Adrenal gland (tissue), 9 donors: ENCODE measurements at regions not wholly inside any gene's neighbourhood (a gene's known extent, or its start where the extent isn't known, plus 50 kb on each side); places are given as distances from the start of the nearest gene placed in this dataset.

Experiments used
- DNase-seq, 7 donors: peaks; one replicate each; pipeline ENCODE4 v3.0.0-alpha.2; 2019 to 2020
- H3K27ac ChIP-seq, 5 donors: fragments of 200-600 bp; sonication (generic) in 4 of 5; 1 replicate in 3 of 5; 2 replicates in 2 of 5; pipeline versions ENCODE4 v1.5.1 to v1.8.0; 2016 to 2020; ENCODE audit warnings: mild to moderate bottlenecking in 1 of 5
- H3K27me3 ChIP-seq: fragments of 200-600 bp; 2 replicates; pipeline ENCODE4 v1.8.0; 2021
- H3K36me3 ChIP-seq, 2 donors: fragments of 200-600 bp; replicated peaks in 1 of 2; 1 replicate in 1 of 2; 2 replicates in 1 of 2; pipeline versions ENCODE4 v1.5.1 to v1.8.0; 2018 to 2022
- H3K4me1 ChIP-seq, 2 donors: fragments of 200-600 bp; replicated peaks in 1 of 2; 1 replicate in 1 of 2; 2 replicates in 1 of 2; pipeline versions ENCODE4 v1.5.1 to v1.8.0; 2018 to 2021
- H3K4me3 ChIP-seq, 4 donors: fragments of 200-600 bp; sonication (generic) in 3 of 4; one replicate each; pipeline ENCODE4 v1.5.1; 2016 to 2018
- H3K9me3 ChIP-seq, 3 donors: fragments of 200-600 bp; sonication (generic) in 1 of 3; replicated peaks in 1 of 3; 1 replicate in 2 of 3; 2 replicates in 1 of 3; pipeline versions ENCODE4 v1.5.1 to v1.8.0; 2016 to 2021
- POLR2A ChIP-seq, 2 donors: fragments of 450-650 bp; IDR thresholded peaks; one replicate each; pipeline ENCODE4 v1.6.1; 2017; ENCODE audit warnings: antibody characterized with exemption in 2 of 2, mild to moderate bottlenecking in 2 of 2, moderate library complexity in 1 of 2
- WGBS, 4 donors: extraction: QIAGEN DNeasy Blood & Tissue Kit in 2 of 4; methylation state at CpG; one replicate each; pipeline versions ENCODE4 v1.1.5 to v1.1.7; 2013 to 2017; 5-methylcytosine and 5-hydroxymethylcytosine counted together
- intact Hi-C, 2 donors: fragments of 100-400 bp; cut with DNase I; formaldehyde crosslinking; loops; one replicate each; pipeline versions ENCODE4 v1.14.1 to v1.15.0; 2022 to 2023
- TF ChIP-seq, protein P1 (sequence below), 6 experiments: fragments of 450-650 bp in 4 of 6; fragments of 200-600 bp in 2 of 6; sonication (generic) in 1 of 6; IDR thresholded peaks; 1 replicate in 5 of 6; 2 replicates in 1 of 6; pipeline versions ENCODE4 v1.5.1 to v1.8.0; 2016 to 2021; ENCODE audit warnings: antibody characterized with exemption in 6 of 6, mild to moderate bottlenecking in 2 of 6, moderate library complexity in 1 of 6
- donor health status: healthy with polysubstance abuse.
- donor health status: Bipolar disorder and iron deficiency.
- donor health status: DM: yes; HTN: yes; CAD: no.
- donor health status: DM: no; HTN: no; CAD: no.
- donor health status: DM: no; HTN: no; CAD: no.

DNA sequence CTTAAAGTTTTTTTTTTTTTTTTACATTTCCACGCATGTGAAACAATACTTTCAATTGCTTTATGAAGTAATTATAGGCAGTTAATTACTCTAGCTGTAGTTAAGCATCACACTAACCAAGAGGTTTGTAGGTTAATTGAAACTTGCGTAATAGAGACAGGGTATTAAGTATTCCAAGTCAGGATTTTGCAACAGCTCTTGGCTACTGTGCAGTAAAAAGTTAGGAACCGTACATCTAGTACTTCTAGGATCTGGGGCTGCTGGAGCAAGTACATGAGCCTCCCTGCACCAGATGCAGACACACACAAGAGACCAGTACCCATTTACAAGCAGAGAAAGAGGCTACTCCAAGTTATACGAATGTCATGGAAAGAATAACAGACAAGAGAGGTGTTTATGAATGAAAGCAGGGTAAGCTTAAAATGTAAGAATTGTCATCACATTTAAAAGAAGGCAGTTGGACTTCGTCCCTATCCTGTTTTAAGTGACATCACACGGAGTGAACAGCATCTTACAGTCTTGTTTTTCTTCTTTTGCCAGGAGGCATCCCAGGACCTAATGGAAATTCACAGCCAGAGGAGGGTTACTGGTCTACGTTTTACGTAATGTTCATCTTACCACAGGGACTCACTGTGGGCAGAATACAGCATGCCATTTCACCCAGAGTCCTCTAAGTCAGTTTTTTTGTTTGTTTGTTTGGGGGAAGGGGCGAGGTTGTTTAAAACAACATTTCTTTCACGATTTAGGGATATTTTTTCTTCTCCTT is 379.6 kb upstream of the PSMD7 start:
- intact Hi-C loops, result no loop called here
- H3K9me3 ChIP-seq, result no peaks in the 10 kb centered on the region
- no peaks in the 10 kb centered on the region for H3K27me3 ChIP-seq
- DNase-seq, result no peak
- no peak overlapping the region for H3K4me3 ChIP-seq
- H3K27ac ChIP-seq, result no peak overlapping the region
- 63 to 68% (median 63%) methylated on average over 10 of the region's 10 CpGs for WGBS, 4 donors
- no peaks in the 10 kb centered on the region for H3K4me1 ChIP-seq
- no peak for TF ChIP-seq POLR2A (IDR thresholded peaks at IDR 0.05)
- TF ChIP-seq, protein P1, sequence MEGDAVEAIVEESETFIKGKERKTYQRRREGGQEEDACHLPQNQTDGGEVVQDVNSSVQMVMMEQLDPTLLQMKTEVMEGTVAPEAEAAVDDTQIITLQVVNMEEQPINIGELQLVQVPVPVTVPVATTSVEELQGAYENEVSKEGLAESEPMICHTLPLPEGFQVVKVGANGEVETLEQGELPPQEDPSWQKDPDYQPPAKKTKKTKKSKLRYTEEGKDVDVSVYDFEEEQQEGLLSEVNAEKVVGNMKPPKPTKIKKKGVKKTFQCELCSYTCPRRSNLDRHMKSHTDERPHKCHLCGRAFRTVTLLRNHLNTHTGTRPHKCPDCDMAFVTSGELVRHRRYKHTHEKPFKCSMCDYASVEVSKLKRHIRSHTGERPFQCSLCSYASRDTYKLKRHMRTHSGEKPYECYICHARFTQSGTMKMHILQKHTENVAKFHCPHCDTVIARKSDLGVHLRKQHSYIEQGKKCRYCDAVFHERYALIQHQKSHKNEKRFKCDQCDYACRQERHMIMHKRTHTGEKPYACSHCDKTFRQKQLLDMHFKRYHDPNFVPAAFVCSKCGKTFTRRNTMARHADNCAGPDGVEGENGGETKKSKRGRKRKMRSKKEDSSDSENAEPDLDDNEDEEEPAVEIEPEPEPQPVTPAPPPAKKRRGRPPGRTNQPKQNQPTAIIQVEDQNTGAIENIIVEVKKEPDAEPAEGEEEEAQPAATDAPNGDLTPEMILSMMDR (IDR thresholded peaks at IDR 0.05), result no peak
- no peaks in the 10 kb centered on the region for H3K36me3 ChIP-seq

DNA sequence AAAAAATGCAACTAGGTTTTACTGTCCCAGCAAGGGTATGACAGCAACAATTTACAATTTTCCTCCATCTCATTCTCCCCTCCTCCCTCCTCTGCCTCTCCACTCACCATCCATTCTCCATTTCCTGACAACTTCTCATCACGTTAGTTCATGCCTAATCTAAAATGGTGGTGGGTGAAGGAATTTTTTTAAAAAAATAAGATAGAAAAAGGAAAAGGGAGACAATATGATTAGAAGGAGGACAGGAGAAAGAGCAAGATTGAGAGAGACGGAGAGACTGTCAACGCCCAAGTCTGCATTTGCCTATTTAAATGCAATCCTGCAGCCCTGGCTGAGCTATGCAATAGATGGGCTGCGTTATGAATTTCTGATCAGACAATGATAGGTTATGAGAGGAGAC is 380.7 kb upstream of the PSMD7 start:
- 72 to 78% (median 76%) methylated on average over 4 of the region's 4 CpGs for WGBS, 4 donors

DNA sequence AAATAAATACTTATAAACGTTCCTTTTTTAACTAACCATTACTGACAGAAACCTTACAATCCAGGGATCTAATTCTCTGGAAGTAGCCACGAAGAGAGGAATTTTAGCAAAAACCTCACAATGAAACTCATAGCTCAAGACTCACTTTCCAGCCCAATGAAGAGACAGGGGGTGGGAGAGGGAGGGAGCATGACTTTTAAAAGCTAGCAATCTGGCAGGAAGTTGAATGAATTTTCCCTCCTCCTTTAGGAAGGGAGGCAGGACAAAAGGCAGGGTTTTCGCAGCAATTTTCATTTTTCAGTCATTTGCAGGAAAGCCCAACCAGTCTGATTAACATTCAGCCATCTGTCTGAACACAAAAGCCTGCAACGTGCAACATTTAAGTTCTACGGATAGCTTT is 381.5 kb upstream of the PSMD7 start:
- intact Hi-C loops, result no loop called here
- WGBS, 4 donors, result 53 to 60% (median 54%) methylated on average over 5 of the region's 5 CpGs
- DNase-seq, result no peak
- TF ChIP-seq POLR2A (IDR thresholded peaks at IDR 0.05), result no peak
- TF ChIP-seq, protein P1 (IDR thresholded peaks at IDR 0.05), result no peak
- no peaks in the 10 kb centered on the region for H3K27me3 ChIP-seq
- H3K4me1 ChIP-seq, result no peaks in the 10 kb centered on the region
- no peaks in the 10 kb centered on the region for H3K36me3 ChIP-seq
- H3K4me3 ChIP-seq, result no peak overlapping the region
- no peak overlapping the region for H3K27ac ChIP-seq
- H3K9me3 ChIP-seq, result no peaks in the 10 kb centered on the region

More for the DNA sequence above, 380.7 kb upstream of the PSMD7 start:
- intact Hi-C loops, result no loop called here
- no peaks in the 10 kb centered on the region for H3K9me3 ChIP-seq
- H3K36me3 ChIP-seq, result no peaks in the 10 kb centered on the region
- TF ChIP-seq, protein P1 (IDR thresholded peaks at IDR 0.05), result no peak
- no peak for TF ChIP-seq POLR2A (IDR thresholded peaks at IDR 0.05)
- H3K27me3 ChIP-seq, result no peaks in the 10 kb centered on the region
- no peaks in the 10 kb centered on the region for H3K4me1 ChIP-seq
- no peak overlapping the region for H3K27ac ChIP-seq
- DNase-seq, result no peak
- H3K4me3 ChIP-seq, result no peak overlapping the region

DNA sequence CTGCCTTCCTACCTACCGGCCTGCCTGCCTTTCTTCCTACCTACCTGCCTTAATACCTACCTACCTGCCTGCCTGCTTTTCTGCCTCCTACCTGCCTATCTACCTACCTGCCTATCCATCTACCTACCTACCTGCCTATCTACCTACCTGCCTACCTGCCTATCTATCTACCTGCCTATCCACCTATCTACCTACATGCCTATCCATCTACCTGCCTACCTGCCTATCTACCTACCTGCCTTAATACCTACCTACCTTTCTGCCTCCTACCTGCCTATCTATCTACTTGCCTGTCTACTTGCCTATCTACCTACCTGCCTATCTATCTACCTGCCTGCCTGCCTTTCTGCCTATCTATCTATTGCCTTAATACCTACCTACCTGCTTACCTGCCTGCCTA is 383.8 kb upstream of the PSMD7 start:
- Histone ChIP-seq H3K4me3 (no peak overlapping the region), H3K4me1 (no peaks in the 10 kb centered on the region), H3K9me3 (no peaks in the 10 kb centered on the region), H3K27me3 (no peaks in the 10 kb centered on the region), H3K27ac (no peak overlapping the region), H3K36me3 (no peaks in the 10 kb centered on the region)
- intact Hi-C loops, result no loop called here
- TF ChIP-seq, protein P1 (IDR thresholded peaks at IDR 0.05), result no peak
- no peak for TF ChIP-seq POLR2A (IDR thresholded peaks at IDR 0.05)
- DNase-seq, result no peak
- 95 to 100% (median 95%) methylated on average over 1 of the region's 1 CpG for WGBS, 4 donors
